C1 segment of cervical spinal cord (tissue), 14 donors: ENCODE measurements at regions not wholly inside any gene's neighbourhood (a gene's known extent, or its start where the extent isn't known, plus 50 kb on each side); places are given as distances from the start of the nearest gene placed in this dataset.
"Not testable (repeated sequence)": the region's sequence is repeated elsewhere in the genome, so short reads cannot be mapped to it uniquely, and the experiment has no call there.

Source experiments
- DNase-seq, 14 donors: peaks; one replicate each; lab custom pipeline; 2025; lab: John Stamatoyannopoulos, UW

DNA sequence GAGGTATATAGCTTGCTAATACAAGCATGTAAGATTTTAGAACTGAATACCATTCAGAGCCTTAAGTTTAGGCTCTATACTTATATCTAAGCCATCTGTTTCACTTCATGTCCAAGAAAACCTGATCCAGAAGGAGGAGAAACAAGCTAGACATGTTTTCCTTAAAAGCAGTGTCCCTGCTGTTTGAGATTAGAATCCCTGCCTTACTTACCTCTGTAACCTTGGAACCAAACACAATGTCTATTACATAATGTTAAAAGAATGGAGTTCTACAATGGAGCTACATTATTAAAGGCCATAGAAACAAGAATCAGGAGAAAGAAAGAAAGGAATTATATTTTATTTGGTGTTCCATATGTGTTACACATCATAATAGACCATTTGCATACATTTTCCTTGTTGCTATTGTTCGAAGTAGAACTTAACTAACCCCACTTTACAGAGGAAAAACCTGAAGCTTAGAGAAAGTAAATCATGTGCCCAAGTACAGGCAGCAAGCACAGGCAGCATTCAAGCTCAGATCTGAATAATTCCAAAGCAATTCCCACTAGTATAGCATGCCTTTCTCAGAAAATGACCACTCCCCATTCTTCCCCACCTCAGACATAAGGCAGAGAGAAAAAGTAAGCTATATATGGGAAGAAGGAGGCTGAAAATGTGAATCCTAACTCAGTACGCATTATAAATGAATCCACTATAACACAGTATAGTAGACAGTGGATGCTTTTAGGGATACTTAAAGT, 380.1 kb upstream of the SPAG17 start:
- DNase-seq = no peak

DNA sequence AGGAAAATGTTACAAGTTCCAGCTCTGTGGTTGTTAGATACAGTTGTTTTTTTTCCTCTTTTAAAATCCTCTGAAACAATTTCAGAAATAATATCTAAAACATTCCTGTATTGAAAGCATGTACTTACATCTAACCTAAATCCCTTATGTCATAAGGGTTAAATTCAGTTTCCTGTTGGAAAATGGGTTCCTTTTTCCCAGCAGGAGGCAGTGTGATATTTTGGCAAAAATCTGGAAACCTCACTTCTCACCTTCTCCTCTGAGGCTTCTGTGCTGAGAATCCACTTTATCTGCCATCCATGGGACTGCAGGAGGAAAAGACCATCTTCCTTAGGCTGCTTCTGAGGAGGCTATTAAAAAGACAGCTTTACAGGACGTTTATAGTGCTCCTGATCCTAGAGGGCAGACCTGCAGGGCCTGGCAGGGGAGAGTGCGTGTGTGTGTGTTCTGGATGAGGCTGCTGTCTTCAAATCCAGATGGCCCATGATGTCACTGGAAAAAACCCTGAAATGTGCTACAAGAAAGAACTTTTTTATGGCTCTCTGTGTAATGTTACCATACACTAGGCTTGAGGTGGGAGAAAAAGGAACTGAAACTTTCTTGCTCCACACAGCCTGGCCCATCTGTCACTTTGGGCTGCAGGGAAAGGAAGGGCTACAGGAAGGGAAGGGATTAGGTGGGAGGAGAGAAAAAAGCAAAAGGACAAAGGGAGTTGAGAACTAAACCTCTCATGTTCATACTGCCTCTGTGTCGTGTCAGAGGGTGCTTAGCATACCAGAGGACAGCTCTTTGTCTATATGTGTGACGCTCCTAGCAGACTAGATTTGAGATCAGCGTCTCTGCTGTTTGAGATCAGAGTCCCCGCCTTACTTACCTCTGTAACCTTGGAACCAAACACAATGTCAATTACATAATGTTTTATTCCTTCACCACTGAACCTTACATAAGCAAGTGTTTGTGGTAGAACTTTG, 379.2 kb upstream of the SPAG17 start:
- DNase-seq = no peak

DNA sequence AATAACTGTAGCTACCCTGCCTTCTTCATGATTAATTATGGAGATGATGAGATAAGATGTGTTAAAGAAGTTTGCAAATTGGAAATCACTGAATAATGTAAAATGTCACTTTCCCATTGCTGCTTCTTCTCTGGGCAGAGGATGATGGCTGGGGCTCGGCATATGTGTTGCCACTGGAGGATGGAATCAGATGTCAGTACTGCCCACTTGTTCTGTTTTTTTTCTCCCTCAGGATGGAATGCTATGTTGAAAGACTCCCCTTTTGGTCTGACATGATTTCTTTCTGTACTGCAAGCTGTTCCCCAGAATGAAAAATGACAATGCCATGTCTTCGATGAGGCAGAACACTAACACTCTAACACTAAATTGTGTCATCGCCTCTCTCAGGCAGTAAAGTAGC, 373.9 kb upstream of the SPAG17 start:
- no peak for DNase-seq

DNA sequence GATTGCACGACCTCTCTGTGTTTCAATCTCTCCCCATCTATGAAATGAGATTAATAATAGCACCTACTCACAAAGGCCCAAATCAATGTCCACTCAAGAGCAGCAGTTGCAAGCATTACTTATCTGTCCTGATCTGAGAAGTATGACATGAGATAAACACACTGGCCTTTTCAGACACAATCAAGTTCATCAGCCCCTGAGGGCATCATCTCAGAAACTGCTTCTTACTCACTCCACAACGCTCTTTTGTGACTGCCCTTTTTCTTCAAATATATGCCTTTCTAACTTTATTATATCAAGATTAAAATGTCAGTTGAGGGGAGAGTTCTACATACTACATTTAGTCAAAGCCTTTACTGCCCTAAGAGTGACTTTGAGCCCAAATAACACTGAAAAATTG, 371.9 kb upstream of the SPAG17 start:
- no peak for DNase-seq

GRCh38 chr1:118555638-118556037, 370.6 kb upstream of the SPAG17 start:
- DNase-seq = no peak

DNA sequence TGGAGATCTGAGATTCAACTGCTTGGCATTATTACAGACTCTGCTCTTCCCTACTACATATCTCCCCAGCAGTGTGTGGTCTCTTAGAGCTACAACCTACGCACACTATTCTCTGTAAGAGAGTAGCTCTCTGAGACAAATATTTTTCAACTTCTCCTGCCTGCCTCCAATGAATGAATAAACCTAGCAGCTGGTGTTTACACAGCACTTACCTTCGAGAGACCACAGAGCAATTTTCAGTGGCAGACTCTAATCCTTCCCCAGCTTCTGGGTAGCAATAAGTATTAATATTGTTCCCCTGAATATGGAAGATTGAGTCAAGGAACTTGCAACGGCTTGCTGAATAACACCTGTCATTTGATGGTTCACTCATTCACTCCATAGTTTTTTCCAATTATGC, 350.9 kb upstream of the SPAG17 start:
- DNase-seq = no peak

DNA sequence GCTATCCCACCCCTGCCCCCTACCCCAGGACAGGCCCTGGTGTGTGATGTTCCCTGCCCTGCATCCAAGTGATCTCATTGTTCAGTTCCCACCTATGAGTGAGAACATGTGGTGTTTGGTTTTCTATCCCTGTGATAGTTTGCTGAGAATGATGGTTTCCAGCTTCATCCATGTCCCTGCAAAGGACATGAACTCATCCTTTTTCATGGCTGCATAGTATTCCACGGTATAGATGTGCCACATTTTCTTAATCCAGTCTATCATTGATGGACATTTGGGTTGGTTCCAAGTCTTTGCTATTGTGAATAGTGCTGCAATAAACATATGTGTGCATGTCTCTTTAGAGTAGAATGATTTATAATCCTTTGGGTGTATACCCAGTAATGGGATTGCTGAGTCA, 326.9 kb upstream of the SPAG17 start:
- not testable (repeated sequence) for DNase-seq

DNA sequence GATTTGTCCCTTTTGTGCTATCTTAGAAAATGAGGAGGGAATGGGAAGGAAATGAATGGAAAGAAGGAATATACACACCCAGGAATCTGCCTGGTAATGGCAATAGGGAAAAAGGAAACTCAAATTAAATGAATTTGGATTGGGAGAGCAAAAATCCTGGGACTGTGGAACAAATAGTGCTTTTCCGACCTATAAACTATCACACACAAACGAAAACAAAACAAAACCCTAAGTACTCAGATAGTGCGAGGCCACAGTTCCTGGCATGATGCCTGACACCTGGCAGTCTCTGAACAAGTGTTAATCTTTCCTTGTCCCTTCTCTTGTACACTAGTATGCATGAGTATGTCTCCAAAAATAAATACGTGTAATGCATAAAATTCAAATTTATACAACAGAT, 319.8 kb upstream of the SPAG17 start:
- no peak for DNase-seq

DNA sequence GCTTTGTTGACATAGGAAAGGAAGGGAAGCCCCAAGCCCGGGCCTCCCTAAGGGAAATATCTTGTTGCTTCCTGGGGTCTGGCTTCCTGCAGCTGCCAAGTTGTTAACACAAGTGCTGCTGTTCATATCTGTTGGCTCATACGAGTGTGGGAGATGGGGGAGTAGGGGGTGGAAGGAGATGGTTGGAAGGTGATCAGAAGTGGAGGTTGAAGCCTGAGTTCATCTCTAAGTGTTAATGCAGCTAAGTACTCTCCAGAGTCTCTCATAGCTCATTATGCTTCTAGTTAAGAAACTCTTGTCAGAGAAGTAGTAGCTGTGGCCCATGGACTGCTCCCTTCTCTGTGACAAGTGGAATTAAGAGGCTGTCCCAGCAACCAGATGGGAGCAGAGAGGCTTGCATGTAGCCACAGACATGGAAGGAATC, 319.2 kb upstream of the SPAG17 start:
- DNase-seq = no peak

- DNase-seq = no peak
Measured at GRCh38 chr1:118503752-118504151, 318.7 kb upstream of the SPAG17 start.

GRCh38 chr1:118494998-118495397, 310.0 kb upstream of the SPAG17 start:
- DNase-seq = no peak

- DNase-seq = no peak
Measured at GRCh38 chr1:118488787-118489186, 303.8 kb upstream of the SPAG17 start.

- DNase-seq = no peak
Measured at GRCh38 chr1:118487932-118488331, 302.9 kb upstream of the SPAG17 start.

DNA sequence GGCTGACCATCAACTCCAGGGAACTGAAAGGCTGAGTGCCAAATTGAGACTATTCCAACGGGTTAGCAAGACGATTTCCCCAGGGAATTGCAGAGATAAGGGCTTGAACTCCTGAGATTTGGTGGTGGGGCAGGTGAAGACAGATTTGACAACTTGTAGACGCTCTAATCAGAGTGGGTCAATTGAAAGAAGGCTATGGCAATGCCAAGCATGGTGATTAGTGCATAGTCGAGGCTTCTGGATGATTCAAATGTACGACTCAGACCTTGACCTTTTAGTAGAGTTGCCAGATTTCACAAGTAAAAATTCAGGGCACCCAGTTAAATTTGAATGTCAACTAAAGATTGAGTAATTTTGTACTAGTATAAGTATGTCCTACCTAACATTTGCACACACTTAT, 302.1 kb upstream of the SPAG17 start:
- no peak for DNase-seq

DNA sequence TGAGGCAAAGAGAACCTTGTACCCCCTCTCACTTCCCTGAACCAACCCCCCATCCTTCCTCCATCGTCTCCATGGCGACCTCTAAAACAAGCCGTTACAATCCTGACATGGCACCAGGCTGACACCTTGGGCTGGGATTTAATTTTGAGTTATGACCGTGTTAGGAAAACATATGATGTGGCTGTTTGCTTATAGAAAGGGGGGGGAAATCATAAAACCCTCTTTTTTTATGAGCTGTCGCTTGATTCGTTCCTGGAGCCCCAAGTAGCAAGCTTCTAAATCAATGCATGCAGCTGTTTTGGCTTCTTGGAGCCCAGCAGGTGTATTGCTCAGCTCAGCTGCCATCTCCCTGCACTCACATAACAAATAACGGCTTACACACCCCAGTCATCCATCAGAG, 301.2 kb upstream of the SPAG17 start:
- DNase-seq = no peak

GRCh38 chr1:118485757-118486156, 300.7 kb upstream of the SPAG17 start:
- DNase-seq = no peak

- DNase-seq = no peak
Measured at GRCh38 chr1:118484893-118485292, 299.9 kb upstream of the SPAG17 start.

DNA sequence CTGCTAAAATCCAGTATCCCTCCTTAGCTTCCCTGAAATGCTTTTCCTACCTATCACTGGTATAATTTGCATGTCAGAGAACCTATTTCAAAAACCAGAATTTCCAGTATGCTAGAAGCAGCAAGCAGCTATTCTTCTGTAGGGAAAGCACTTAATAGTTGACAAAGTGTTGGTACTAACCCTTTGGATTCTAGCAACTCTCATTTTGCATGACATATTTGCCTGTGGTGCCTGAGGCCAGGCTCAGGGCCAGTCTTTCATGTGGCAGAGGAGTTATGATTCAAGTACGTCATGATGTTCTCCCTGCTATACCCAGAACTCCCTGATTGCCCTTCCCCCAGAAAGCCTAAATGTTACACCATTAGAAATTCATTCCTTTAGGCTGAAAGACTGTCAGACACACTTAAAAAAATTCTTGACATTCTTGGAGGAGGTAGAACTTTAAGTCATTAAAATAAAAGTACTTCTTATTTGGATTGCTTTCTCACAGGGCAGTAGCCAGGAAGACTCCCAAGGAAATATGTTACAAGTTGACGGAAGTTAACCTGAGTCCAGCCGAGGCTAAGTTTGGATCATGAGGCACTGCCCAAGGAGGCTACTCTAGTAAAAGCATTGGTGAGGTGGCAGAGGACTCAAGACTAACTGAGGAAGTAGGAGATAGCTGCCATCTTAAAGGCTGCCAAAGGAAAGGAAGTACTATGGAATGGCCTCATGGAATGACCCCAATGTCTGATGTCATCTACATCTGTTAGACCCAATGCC, 298.4 kb upstream of the SPAG17 start:
- DNase-seq = no peak

- DNase-seq = no peak
Measured at GRCh38 chr1:118481126-118481525, 296.1 kb upstream of the SPAG17 start.

DNA sequence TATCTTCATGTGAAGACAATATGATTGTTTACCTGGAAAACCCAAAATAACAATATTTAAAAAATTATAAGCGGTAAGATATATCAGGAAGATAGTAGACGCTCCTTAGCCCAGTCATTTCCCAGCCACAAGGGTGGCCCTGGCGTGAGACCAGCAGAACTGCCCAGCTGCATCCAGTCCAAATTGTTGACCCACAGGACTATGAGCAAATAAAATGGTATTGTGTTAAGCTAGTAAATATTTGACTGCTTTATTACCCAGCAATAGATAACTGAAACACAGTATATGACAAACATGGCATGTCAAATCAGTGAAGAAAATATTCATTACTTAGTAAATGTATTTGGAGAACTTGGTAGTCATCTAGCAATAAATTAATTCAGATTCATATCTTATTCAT, 294.3 kb upstream of the SPAG17 start:
- DNase-seq = no peak

- no peak for DNase-seq
Measured at GRCh38 chr1:118473825-118474224, 288.8 kb upstream of the SPAG17 start.

GRCh38 chr1:118464460-118464859, 279.4 kb upstream of the SPAG17 start:
- DNase-seq = not testable (repeated sequence)
